ENCODE measurements at regions not wholly inside any gene's neighbourhood (a gene's known extent, or its start where the extent isn't known, plus 50 kb on each side); places are given as distances from the start of the nearest gene placed in this dataset.

GRCh38 chr5:87787625-87788256, 375.0 kb upstream of the CCNH start:
- TF ChIP-seq, protein P1, sequence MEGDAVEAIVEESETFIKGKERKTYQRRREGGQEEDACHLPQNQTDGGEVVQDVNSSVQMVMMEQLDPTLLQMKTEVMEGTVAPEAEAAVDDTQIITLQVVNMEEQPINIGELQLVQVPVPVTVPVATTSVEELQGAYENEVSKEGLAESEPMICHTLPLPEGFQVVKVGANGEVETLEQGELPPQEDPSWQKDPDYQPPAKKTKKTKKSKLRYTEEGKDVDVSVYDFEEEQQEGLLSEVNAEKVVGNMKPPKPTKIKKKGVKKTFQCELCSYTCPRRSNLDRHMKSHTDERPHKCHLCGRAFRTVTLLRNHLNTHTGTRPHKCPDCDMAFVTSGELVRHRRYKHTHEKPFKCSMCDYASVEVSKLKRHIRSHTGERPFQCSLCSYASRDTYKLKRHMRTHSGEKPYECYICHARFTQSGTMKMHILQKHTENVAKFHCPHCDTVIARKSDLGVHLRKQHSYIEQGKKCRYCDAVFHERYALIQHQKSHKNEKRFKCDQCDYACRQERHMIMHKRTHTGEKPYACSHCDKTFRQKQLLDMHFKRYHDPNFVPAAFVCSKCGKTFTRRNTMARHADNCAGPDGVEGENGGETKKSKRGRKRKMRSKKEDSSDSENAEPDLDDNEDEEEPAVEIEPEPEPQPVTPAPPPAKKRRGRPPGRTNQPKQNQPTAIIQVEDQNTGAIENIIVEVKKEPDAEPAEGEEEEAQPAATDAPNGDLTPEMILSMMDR (IDR thresholded peaks at IDR 0.05; ENCODE audit: insufficient read depth, low read depth, low read length, missing control alignments), result no peak

DNA sequence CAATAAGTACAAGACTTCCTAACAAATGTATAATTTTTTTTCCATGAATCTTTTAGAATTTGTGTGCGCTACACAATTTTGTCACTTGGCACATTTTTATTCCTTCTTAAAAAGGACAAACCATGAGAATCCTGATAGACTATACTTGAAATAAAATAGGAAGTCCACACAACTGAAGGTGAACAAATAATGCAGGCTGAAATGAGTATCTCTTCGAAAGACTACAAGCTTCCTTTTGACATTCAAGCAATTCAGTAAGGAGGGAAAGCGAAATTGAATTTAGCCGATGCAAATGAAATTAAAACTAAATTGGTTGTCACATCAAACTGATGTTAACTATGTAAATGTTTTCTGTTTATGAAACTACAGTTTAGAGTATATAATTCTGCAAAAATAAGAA, 374.4 kb upstream of the CCNH start:
- TF ChIP-seq, protein P1 (IDR thresholded peaks at IDR 0.05; ENCODE audit: insufficient read depth, low read depth, low read length, missing control alignments), result no peak
- H3K4me3 ChIP-seq (ENCODE audit: low read length), result no peak overlapping the region
- DNase-seq (ENCODE audit: low read depth), result no peak

More at GRCh38 chr5:87787625-87788256, 375.0 kb upstream of the CCNH start:
- no peak for DNase-seq (ENCODE audit: low read depth)
- no peak overlapping the region for H3K4me3 ChIP-seq (ENCODE audit: low read length)

GRCh38 chr5:87786471-87786870, 373.7 kb upstream of the CCNH start:
- H3K4me3 ChIP-seq (ENCODE audit: low read length), result no peak overlapping the region
- TF ChIP-seq, protein P1 (IDR thresholded peaks at IDR 0.05; ENCODE audit: insufficient read depth, low read depth, low read length, missing control alignments), result no peak
- no peak for DNase-seq (ENCODE audit: low read depth)

DNA sequence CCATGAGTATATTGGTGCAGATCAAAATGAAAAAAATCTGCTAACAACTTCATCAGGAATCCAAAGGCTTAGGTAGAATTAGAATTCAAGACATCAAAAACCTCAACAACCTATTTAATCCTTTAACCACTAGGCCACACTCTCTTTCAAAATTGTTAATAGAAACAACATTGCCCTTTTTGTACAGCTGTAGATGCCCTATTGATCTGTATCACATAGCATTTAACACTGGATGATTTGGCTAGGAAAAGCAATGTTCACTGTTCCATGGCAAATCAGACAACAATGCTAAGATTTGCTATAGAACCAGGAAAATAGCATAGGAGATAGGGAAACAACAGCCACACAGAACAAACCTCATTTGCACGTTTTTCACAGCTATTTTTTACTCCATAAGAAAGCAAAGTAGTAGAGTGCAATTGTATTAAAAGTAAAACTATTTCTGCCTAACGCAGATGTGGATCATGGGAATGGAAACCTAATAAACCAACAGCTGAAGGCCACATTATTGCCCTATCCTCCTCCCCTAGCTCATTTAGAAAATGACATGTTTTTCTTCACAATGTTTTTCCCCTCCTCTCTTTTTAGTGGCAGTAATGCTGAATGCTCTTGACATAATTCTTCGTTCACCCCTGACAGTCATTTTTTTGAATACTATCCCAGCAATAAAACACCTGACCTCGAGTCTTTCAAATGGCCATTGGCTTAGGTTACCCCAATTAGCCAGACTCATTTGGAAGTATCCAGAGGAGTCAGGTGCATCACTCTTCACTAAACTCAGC, 373.0 kb upstream of the CCNH start:
- DNase-seq (ENCODE audit: low read depth), result no peak
- H3K4me3 ChIP-seq (ENCODE audit: low read length), result no peak overlapping the region
- TF ChIP-seq, protein P1 (IDR thresholded peaks at IDR 0.05; ENCODE audit: insufficient read depth, low read depth, low read length, missing control alignments), result no peak

GRCh38 chr5:87784879-87785495, 372.3 kb upstream of the CCNH start:
- H3K4me3 ChIP-seq (ENCODE audit: low read length), result no peak overlapping the region
- TF ChIP-seq, protein P1 (IDR thresholded peaks at IDR 0.05; ENCODE audit: insufficient read depth, low read depth, low read length, missing control alignments), result no peak
- DNase-seq (ENCODE audit: low read depth), result no peak

DNA sequence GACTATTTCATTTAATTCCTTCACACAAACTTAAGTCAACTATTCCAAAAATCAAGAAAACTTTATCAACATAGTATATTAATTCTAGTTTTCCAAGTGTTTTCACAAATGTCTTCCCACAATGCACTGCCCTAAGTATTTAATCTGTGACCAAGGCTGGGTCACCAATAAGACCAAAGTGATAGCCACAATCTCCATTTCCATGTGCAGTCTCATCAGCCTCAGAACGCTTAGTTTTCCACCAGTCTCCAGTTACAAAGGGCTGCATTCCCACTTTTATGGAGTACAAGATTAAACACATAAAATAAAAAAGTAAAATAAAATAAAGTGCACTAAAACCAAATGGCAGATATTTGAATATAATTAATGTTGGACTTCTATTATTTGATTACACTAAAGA, 371.6 kb upstream of the CCNH start:
- no peak for DNase-seq (ENCODE audit: low read depth)
- TF ChIP-seq, protein P1 (IDR thresholded peaks at IDR 0.05; ENCODE audit: insufficient read depth, low read depth, low read length, missing control alignments), result no peak
- no peak overlapping the region for H3K4me3 ChIP-seq (ENCODE audit: low read length)
